ENCODE measurements at regions not wholly inside any gene's neighbourhood (a gene's known extent, or its start where the extent isn't known, plus 50 kb on each side); places are given as distances from the start of the nearest gene placed in this dataset.

GRCh38 chr12:69092137-69092536 is 147.2 kb upstream of the CPSF6 start:
- H3K36me3 ChIP-seq (ENCODE audit: insufficient read depth, low read length) = no peaks in the 10 kb centered on the region
- H3K27me3 ChIP-seq (ENCODE audit: insufficient read depth, low read length) = peaks cover 6% of the 10 kb centered on the region; the same call in 1 of the 2 replicates
- no peak overlapping the region for H3K27ac ChIP-seq (ENCODE audit: low read depth, low read length)
- no peak overlapping the region for H3K4me3 ChIP-seq (ENCODE audit: low read depth, low read length)
- H3K79me2 ChIP-seq (ENCODE audit: control insufficient read depth, insufficient read depth, low read length, unreplicated experiment) = no peaks in the 10 kb centered on the region
- peaks cover 8% of the 10 kb centered on the region for H3K4me1 ChIP-seq (ENCODE audit: control insufficient read depth, insufficient read depth, low read length, unreplicated experiment)
- H2AFZ ChIP-seq (ENCODE audit: low read length, unreplicated experiment) = no peak overlapping the region

- Histone ChIP-seq H3K4me3 (ENCODE audit: low read depth, low read length) (no peak overlapping the region), H2AFZ (ENCODE audit: low read length, unreplicated experiment) (no peak overlapping the region), H3K79me2 (ENCODE audit: control insufficient read depth, insufficient read depth, low read length, unreplicated experiment) (no peaks in the 10 kb centered on the region), H3K4me1 (ENCODE audit: control insufficient read depth, insufficient read depth, low read length, unreplicated experiment) (peaks cover 20% of the 10 kb centered on the region), H3K27me3 (ENCODE audit: insufficient read depth, low read length) (peaks cover 6% of the 10 kb centered on the region; the same call in 1 of the 2 replicates), H3K27ac (ENCODE audit: low read depth, low read length) (no peak overlapping the region), H3K36me3 (ENCODE audit: insufficient read depth, low read length) (no peaks in the 10 kb centered on the region)
Measured at GRCh38 chr12:69094606-69095216, 144.7 kb upstream of the CPSF6 start.

DNA sequence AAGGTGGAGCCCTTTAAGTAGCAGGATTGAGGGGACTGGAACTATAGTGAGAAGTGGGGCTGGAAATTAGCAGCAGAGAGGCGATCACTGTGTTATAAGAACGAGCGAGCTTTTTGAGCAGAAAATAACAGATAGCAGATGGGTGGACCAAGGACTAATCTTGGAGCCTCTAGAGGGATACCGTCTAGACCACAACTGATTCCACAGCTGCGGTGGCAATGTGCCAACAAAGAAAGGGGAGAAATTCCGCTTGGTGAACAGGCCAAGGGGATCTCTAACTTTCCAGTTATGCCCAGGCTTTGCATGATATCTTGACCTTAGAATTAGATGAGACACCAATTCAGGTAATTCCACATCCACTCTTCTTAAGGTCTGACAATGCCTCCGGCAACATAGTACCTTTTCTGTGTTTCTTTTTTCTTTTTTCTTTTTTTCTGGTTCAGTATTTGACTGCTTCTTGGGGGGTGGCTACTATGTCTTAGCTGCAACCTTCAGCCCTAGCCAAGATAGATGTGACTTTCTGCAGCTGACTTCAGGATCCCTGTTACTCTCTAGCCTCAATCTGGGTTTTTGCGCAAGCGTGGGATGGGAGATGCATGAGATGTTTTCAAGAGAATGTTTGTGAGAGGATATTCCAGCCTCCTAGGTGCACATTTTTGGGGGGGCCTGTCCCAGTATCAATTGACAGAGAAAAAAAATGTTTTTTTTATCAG is 143.4 kb upstream of the CPSF6 start:
- Histone ChIP-seq H3K27ac (ENCODE audit: low read depth, low read length) (no peak overlapping the region), H3K4me3 (ENCODE audit: low read depth, low read length) (no peak overlapping the region), H3K79me2 (ENCODE audit: control insufficient read depth, insufficient read depth, low read length, unreplicated experiment) (no peaks in the 10 kb centered on the region), H3K4me1 (ENCODE audit: control insufficient read depth, insufficient read depth, low read length, unreplicated experiment) (peaks cover 20% of the 10 kb centered on the region), H3K27me3 (ENCODE audit: insufficient read depth, low read length) (no peaks in the 10 kb centered on the region; the same call in 1 of the 2 replicates), H3K36me3 (ENCODE audit: insufficient read depth, low read length) (no peaks in the 10 kb centered on the region), H2AFZ (ENCODE audit: low read length, unreplicated experiment) (no peak overlapping the region)

DNA sequence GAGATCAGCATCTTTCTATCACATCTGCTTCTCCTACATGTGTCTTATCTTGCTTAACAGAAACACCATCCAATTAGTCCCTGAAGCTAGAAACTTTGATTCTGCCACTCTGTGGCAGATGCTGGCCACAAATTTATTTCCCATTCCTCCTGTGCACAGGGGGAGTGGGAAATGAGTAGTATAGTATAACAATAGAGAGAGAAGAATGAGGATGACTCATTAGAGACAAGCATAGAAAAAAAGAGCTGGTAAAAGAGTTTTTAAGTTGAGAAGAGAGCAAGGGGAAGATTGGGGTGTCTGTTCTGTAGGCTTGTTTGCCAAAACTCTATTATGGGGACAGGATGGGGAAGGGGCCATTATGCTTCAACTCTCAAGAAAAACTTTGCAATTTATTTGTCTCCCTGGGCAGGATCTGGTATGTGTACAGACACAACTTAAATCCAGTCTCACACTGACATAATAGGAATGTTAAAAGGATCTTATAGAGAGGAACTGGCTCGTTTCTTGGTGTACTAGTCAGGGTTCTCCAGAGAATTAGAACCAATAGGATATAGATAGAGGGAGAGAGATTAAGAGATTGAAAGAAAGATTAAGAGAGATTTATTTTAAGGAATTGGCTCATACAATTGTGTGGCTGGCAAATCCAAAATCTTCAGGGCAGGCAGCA is 142.6 kb upstream of the CPSF6 start:
- Histone ChIP-seq H3K4me1 (ENCODE audit: control insufficient read depth, insufficient read depth, low read length, unreplicated experiment) (peaks cover 28% of the 10 kb centered on the region), H3K36me3 (ENCODE audit: insufficient read depth, low read length) (no peaks in the 10 kb centered on the region), H3K27me3 (ENCODE audit: insufficient read depth, low read length) (no peaks in the 10 kb centered on the region; the same call in 1 of the 2 replicates), H3K27ac (ENCODE audit: low read depth, low read length) (no peak overlapping the region), H2AFZ (ENCODE audit: low read length, unreplicated experiment) (no peak overlapping the region), H3K4me3 (ENCODE audit: low read depth, low read length) (no peak overlapping the region), H3K79me2 (ENCODE audit: control insufficient read depth, insufficient read depth, low read length, unreplicated experiment) (no peaks in the 10 kb centered on the region)

DNA sequence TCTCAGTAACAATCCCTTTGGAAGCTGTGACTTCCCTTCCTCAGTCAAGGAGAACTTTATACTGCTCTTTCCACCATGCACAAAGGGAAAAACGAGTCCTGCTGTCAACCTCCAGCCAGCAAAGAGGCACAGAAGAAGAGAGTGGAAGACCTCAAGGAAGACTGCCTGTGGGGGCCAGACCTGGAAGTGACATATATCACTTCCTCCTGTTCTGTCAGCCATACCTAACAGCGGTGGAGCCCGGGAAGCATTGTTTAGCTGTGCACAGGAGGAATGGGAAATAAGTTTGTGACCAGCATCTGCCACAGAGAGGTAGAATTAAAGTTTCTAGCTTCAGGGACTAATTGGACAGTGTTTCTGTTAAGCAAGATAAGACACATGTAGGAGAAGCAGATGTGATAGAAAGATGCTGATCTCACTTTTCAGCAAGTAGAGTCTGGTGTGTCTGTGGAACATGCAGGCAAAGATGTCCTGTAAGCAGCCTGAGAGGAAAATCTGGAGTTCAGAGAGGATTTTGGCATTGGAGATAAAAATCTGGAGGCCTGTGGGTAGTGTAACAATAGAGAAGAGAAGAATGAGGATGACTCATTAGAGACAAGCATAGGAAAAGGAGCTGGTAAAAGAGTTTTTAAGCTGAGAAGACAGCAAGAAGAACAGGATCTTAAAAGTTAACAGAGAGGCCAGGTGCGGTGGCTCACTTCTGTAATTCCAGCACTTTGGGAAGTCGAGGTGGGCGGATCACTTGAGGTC is 141.6 kb upstream of the CPSF6 start:
- H3K4me3 ChIP-seq (ENCODE audit: low read depth, low read length) = no peak overlapping the region
- H3K79me2 ChIP-seq (ENCODE audit: control insufficient read depth, insufficient read depth, low read length, unreplicated experiment) = no peaks in the 10 kb centered on the region
- H3K27ac ChIP-seq (ENCODE audit: low read depth, low read length) = no peak overlapping the region
- no peak overlapping the region for H2AFZ ChIP-seq (ENCODE audit: low read length, unreplicated experiment)
- H3K27me3 ChIP-seq (ENCODE audit: insufficient read depth, low read length) = no peaks in the 10 kb centered on the region
- no peaks in the 10 kb centered on the region for H3K36me3 ChIP-seq (ENCODE audit: insufficient read depth, low read length)
- H3K4me1 ChIP-seq (ENCODE audit: control insufficient read depth, insufficient read depth, low read length, unreplicated experiment) = peaks cover 29% of the 10 kb centered on the region

- Histone ChIP-seq H3K4me1 (ENCODE audit: control insufficient read depth, insufficient read depth, low read length, unreplicated experiment) (peaks cover 29% of the 10 kb centered on the region), H3K27me3 (ENCODE audit: insufficient read depth, low read length) (no peaks in the 10 kb centered on the region), H2AFZ (ENCODE audit: low read length, unreplicated experiment) (no peak overlapping the region), H3K27ac (ENCODE audit: low read depth, low read length) (no peak overlapping the region), H3K36me3 (ENCODE audit: insufficient read depth, low read length) (no peaks in the 10 kb centered on the region), H3K4me3 (ENCODE audit: low read depth, low read length) (no peak overlapping the region), H3K79me2 (ENCODE audit: control insufficient read depth, insufficient read depth, low read length, unreplicated experiment) (no peaks in the 10 kb centered on the region)
Measured at GRCh38 chr12:69099201-69099837, 140.1 kb upstream of the CPSF6 start.

DNA sequence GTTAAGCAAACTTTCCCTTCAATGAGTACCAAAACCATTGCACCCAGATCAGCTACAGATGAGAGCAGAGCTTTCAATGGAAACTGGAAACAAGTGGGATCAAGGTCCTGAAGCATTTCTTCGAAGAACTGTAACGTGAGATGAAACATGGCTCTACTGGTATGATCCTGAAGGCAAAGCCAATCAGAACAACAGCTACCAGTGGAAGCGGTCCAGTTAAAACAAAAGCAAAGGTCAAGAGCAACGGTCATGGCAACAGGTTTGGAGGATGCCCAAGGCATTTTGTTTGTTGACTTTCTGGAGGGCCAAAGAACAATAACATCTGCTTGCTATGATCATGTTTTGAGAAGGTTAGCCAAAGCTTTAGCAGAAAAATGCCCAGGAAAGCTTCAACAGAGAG is 137.9 kb upstream of the CPSF6 start:
- peaks cover 28% of the 10 kb centered on the region for H3K4me1 ChIP-seq (ENCODE audit: control insufficient read depth, insufficient read depth, low read length, unreplicated experiment)
- no peak overlapping the region for H3K4me3 ChIP-seq (ENCODE audit: low read depth, low read length)
- H3K36me3 ChIP-seq (ENCODE audit: insufficient read depth, low read length) = no peaks in the 10 kb centered on the region
- no peaks in the 10 kb centered on the region for H3K27me3 ChIP-seq (ENCODE audit: insufficient read depth, low read length)
- H3K27ac ChIP-seq (ENCODE audit: low read depth, low read length) = no peak overlapping the region
- H2AFZ ChIP-seq (ENCODE audit: low read length, unreplicated experiment) = no peak overlapping the region
- H3K79me2 ChIP-seq (ENCODE audit: control insufficient read depth, insufficient read depth, low read length, unreplicated experiment) = no peaks in the 10 kb centered on the region

GRCh38 chr12:69102856-69103255 is 136.5 kb upstream of the CPSF6 start:
- Histone ChIP-seq H3K4me3 (ENCODE audit: low read depth, low read length) (no peak overlapping the region), H3K36me3 (ENCODE audit: insufficient read depth, low read length) (no peaks in the 10 kb centered on the region), H3K79me2 (ENCODE audit: control insufficient read depth, insufficient read depth, low read length, unreplicated experiment) (no peaks in the 10 kb centered on the region), H2AFZ (ENCODE audit: low read length, unreplicated experiment) (no peak overlapping the region), H3K27ac (ENCODE audit: low read depth, low read length) (no peak overlapping the region), H3K4me1 (ENCODE audit: control insufficient read depth, insufficient read depth, low read length, unreplicated experiment) (peaks cover 15% of the 10 kb centered on the region), H3K27me3 (ENCODE audit: insufficient read depth, low read length) (no peaks in the 10 kb centered on the region)

- H2AFZ ChIP-seq (ENCODE audit: low read length, unreplicated experiment) = no peak overlapping the region
- no peak overlapping the region for H3K27ac ChIP-seq (ENCODE audit: low read depth, low read length)
- H3K27me3 ChIP-seq (ENCODE audit: insufficient read depth, low read length) = no peaks in the 10 kb centered on the region
- H3K79me2 ChIP-seq (ENCODE audit: control insufficient read depth, insufficient read depth, low read length, unreplicated experiment) = no peaks in the 10 kb centered on the region
- no peaks in the 10 kb centered on the region for H3K36me3 ChIP-seq (ENCODE audit: insufficient read depth, low read length)
- no peak overlapping the region for H3K4me3 ChIP-seq (ENCODE audit: low read depth, low read length)
- H3K4me1 ChIP-seq (ENCODE audit: control insufficient read depth, insufficient read depth, low read length, unreplicated experiment) = peaks cover 9% of the 10 kb centered on the region
Measured at GRCh38 chr12:69105101-69105962, 134.0 kb upstream of the CPSF6 start.
